Activated CD4-positive, CD25-positive, alpha-beta regulatory T cell treated with anti-CD3 and anti-CD28 coated beads, Interleukin-2, amount 50 U/mL, for 72 hours (primary cell): ENCODE measurements at regions not wholly inside any gene's neighbourhood (a gene's known extent, or its start where the extent isn't known, plus 50 kb on each side); places are given as distances from the start of the nearest gene placed in this dataset.

Experiments
- DNase-seq: peaks from one replicate; pipeline ENCODE4 v3.0.0; 2021

- DNase-seq: no peak
Measured at GRCh38 chr5:77157732-77158532, 52.5 kb upstream of the PDE8B start.

DNA sequence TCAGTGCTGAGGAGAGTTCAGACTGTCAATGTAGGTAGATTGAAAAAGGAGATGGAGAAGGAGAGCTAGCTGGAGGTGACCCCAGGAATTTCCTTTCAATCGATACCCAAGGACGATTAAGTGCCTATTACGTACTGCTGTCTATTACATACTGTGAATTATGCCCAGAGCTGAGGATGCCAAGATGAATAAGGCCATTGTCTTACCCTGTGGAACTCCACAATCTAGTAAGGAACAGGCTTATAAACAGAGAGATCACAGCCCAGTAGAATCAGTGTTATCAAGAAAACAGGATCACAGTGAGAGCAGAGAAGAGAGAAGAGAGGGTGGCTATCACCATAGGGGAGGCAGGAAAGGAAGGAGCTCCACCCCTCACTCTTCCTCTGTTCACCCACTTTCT is 54.1 kb upstream of the PDE8B start:
- DNase-seq: no peak

DNA sequence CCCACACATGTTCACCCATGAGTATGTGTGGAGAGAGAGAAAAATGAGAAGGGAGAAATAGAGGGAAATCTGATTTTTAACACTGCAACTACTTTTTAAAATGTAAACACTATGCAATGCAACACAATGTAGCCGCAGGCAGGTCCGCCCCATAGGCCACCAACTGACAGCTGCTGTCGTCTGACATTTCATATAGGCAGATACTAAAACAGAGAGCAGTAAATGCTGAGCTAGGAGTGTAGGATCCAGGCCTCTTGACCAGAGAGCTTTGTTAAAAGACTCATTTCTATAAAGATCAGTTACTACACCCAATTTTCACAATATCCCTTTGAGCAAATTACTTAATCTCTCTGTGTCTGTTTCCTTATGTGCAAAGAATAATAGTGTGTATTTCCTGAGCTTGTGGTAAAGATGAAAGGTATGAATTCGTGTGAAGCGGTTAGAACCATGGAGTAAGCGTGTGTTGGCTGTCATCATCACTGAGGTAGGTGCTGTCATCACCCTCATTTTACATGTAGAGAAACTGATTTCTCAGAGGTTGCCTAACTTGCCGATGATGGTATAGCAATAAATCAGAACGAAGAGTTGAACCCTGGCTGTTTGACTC is 55.2 kb upstream of the PDE8B start:
- DNase-seq: no peak

GRCh38 chr5:77152441-77152840 is 58.0 kb upstream of the PDE8B start:
- no peak for DNase-seq

GRCh38 chr5:77151501-77151900 is 59.0 kb upstream of the PDE8B start:
- no peak for DNase-seq

DNA sequence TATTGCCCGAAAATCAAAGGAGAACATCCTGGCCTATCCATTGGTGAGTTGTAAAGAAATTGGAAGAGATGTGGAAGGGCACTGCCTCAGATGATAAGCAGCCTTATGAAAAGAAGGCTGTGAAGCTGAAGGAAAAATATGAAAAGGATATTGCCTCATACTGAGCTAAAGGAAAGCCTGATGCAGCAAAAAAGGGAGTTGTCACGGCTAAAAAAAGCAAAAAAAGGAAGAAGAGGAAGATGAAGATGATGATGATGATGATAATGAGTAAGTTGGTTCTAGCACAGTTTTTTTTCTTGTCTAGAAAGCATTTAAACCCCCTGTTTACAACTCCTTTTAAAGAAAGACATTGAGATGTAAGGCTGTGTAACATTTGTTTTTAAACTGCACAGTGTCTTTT is 59.8 kb upstream of the ZBED3 start:
- DNase-seq: no peak

DNA sequence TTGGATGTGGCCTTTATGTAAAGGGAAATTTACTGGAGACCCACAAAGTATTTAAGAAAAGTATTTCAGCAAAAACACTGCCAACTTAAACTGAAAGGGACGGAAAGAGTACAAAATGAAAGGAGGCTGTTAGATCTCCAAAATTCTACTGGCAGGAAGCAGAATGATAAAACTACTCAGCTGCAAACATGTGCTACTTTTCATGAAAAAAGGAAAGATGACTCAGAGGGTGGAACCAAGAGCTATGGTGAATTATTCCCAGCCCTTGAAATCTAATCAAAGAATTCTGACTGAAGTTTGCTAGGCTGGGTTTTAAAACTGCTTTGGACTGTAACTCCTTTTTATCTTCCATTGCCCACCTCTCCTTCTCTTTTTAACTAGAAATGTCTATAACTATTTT is 58.6 kb upstream of the ZBED3 start:
- no peak for DNase-seq

DNA sequence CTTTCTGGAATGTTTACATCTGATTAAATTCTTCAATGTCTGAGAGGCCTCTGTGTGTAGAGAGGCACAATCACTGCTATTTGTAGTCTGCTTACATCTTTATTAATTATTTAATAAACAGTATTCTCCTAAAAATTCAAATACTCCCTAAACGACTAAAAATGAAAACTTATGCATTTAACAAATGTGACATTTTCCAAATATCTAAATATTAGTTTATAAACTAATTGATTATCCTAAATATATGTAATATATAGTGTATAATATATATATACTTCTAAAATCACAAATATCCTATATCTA is 57.7 kb upstream of the ZBED3 start:
- DNase-seq: no peak

GRCh38 chr5:77143998-77144836 is 57.1 kb upstream of the ZBED3 start:
- DNase-seq: peak; percentile 41

DNA sequence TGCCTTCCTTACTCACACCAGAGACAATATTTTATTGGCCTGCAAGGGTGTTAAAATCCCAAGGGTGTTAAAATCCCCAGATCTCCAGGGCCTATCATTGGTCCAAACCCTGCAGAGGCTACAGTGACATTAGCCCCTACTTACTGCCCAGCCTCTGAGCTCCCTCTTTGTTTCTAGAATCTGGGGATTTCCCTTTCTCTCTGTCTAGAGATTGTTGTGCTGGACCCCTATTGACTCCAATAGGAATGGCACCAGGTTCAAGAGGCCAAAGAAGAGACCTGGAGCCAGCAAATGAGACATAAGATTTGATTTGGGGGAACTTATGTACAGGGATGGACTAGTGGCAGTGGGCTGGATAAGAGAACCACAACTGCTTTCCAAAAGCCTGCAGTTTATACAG is 53.3 kb upstream of the ZBED3 start:
- no peak for DNase-seq

GRCh38 chr5:77139001-77139400 is 51.9 kb upstream of the ZBED3 start:
- no peak for DNase-seq
